Kidney (tissue), 13 donors: ENCODE measurements at regions not wholly inside any gene's neighbourhood (a gene's known extent, or its start where the extent isn't known, plus 50 kb on each side); places are given as distances from the start of the nearest gene placed in this dataset.

Experiments used
- DNase-seq, 5 donors: peaks; one replicate each; pipeline ENCODE4 v3.0.0-alpha.2; 2013 to 2020
- FAIRE-seq: peaks from 2 replicates; lab custom pipeline; 2012; peaks lifted over from hg19 to GRCh38; lab: Jason Lieb, UNC
- H3K27ac ChIP-seq, 2 donors: one replicate each; pipeline ENCODE4 v1.7.0; 2013; ENCODE audit warnings: low read depth in 2 of 2, low read length in 2 of 2, inconsistent platforms in 1 of 2
- H3K27me3 ChIP-seq: one replicate; pipeline ENCODE4 v1.7.1; 2013; ENCODE audit warnings: low read length, inconsistent platforms; ENCODE audit not compliant: control insufficient read depth, insufficient read depth
- H3K36me3 ChIP-seq, 3 donors: one replicate each; pipeline versions ENCODE4 v1.7.0 to v1.7.1; 2013; ENCODE audit warnings: low read length in 3 of 3, control low read depth in 1 of 3, inconsistent platforms in 1 of 3; ENCODE audit not compliant: insufficient read depth in 3 of 3, control insufficient read depth in 2 of 3
- H3K4me1 ChIP-seq, 3 donors: one replicate each; pipeline versions ENCODE4 v1.7.0 to v1.7.1; 2013; ENCODE audit warnings: low read length in 3 of 3, inconsistent platforms in 1 of 3, low read depth in 1 of 3; ENCODE audit not compliant: control insufficient read depth in 2 of 3, insufficient read depth in 2 of 3
- H3K4me3 ChIP-seq, 3 donors: one replicate each; pipeline versions ENCODE4 v1.7.0 to v1.8.1; 2013; ENCODE audit warnings: low read length in 3 of 3, control low read depth in 1 of 3, inconsistent platforms in 1 of 3
- H3K9ac ChIP-seq, 3 donors: one replicate each; pipeline versions ENCODE4 v1.7.0 to v1.7.1; 2013; ENCODE audit warnings: low read length in 3 of 3, control low read depth in 1 of 3, inconsistent platforms in 1 of 3
- H3K9me3 ChIP-seq, 3 donors: one replicate each; pipeline versions ENCODE4 v1.7.0 to v1.7.1; 2013; ENCODE audit warnings: low read length in 3 of 3, control low read depth in 1 of 3, inconsistent platforms in 1 of 3; ENCODE audit not compliant: control insufficient read depth in 2 of 3, insufficient read depth in 1 of 3
- CTCF ChIP-seq: IDR thresholded peaks from 3 replicates; pipeline ENCODE4 v1.5.1; 2012; ENCODE audit warnings: mild to moderate bottlenecking, moderate library complexity, borderline replicate concordance; ENCODE audit not compliant: insufficient read depth; ENCODE audit errors: extremely low read depth
- intact Hi-C: fragments of 100-400 bp; cut with DNase I; formaldehyde crosslinking; loops from one replicate; pipeline ENCODE4 v1.11.1; 2022
- donor health status: control.
- donor health status: control.
- donor health status: control.
- donor health status: control.
- donor health status: control.
- donor health status: DM: yes; HTN: yes; CAD: no.
- donor health status: Normal renal cell carcinoma (clear cell type).

GRCh38 chr11:128152796-128153696, 434.3 kb downstream of the ETS1 start:
- no peak overlapping the region for H3K4me3 ChIP-seq
- intact Hi-C loops: no loop called here
- no peaks in the 10 kb centered on the region for H3K27me3 ChIP-seq

GRCh38 chr11:128151780-128152179, 435.6 kb downstream of the ETS1 start:
- Histone ChIP-seq H3K27ac (no peak overlapping the region), H3K4me3 (no peak overlapping the region), H3K36me3 (no peaks in the 10 kb centered on the region), H3K9me3 (no peaks in the 10 kb centered on the region), H3K27me3 (no peaks in the 10 kb centered on the region), H3K4me1 (peaks cover 0 to 5% (median 0%) of the 10 kb centered on the region in 3 donors), H3K9ac (no peak overlapping the region)
- DNase-seq (no peak), FAIRE-seq (no peak)
- intact Hi-C loops: no loop called here
- no peak for TF ChIP-seq CTCF

More at GRCh38 chr11:128152796-128153696, 434.3 kb downstream of the ETS1 start:
- H3K9ac ChIP-seq: no peak overlapping the region
- no peak for TF ChIP-seq CTCF
- DNase-seq (no peak), FAIRE-seq (no peak)
- no peaks in the 10 kb centered on the region for H3K9me3 ChIP-seq
- no peak overlapping the region for H3K27ac ChIP-seq
- H3K36me3 ChIP-seq: no peaks in the 10 kb centered on the region
- H3K4me1 ChIP-seq: peaks cover 0 to 3% (median 0%) of the 10 kb centered on the region in 3 donors

- Histone ChIP-seq H3K4me3 (no peak overlapping the region), H3K36me3 (no peaks in the 10 kb centered on the region)
- intact Hi-C loops: no loop called here
These were observed 436.0 kb downstream of the ETS1 start for GRCh38 chr11:128151338-128151737.

More at GRCh38 chr11:128151338-128151737, 436.0 kb downstream of the ETS1 start:
- Histone ChIP-seq H3K9me3 (no peaks in the 10 kb centered on the region), H3K27ac (no peak overlapping the region), H3K9ac (no peak overlapping the region), H3K4me1 (peaks cover 0 to 5% (median 0%) of the 10 kb centered on the region in 3 donors), H3K27me3 (no peaks in the 10 kb centered on the region)
- no peak for DNase-seq
- no peak for TF ChIP-seq CTCF
- no peak for FAIRE-seq
